ENCODE measurements at regions not wholly inside any gene's neighbourhood (a gene's known extent, or its start where the extent isn't known, plus 50 kb on each side); places are given as distances from the start of the nearest gene placed in this dataset.

- H3K36me3 ChIP-seq (replicated peaks in 1 of 2; ENCODE audit: control insufficient read depth in 1 of 2, insufficient read depth in 2 of 2, low read length in 1 of 2) = no peaks in the 10 kb centered on the region
- no peaks in the 10 kb centered on the region for H3K79me2 ChIP-seq (ENCODE audit: insufficient read depth)
- TF ChIP-seq RCOR1 (IDR thresholded peaks at IDR 0.05; ENCODE audit: low read length) = no peak
- TF ChIP-seq CHD2 (IDR thresholded peaks at IDR 0.05; ENCODE audit: low read length, partially characterized antibody) = no peak
- TF ChIP-seq JUND (IDR thresholded peaks at IDR 0.05) = no peak
- TF ChIP-seq FOSL2 (IDR thresholded peaks at IDR 0.05; ENCODE audit: borderline replicate concordance, low read depth) = no peak
- TF ChIP-seq TAF1 (IDR thresholded peaks at IDR 0.05; ENCODE audit: borderline replicate concordance, low read depth, low read length) = no peak
- TF ChIP-seq IRF3 (IDR thresholded peaks at IDR 0.05; ENCODE audit: low read depth, low read length) = no peak
- TF ChIP-seq EP300 (IDR thresholded peaks at IDR 0.05; ENCODE audit: borderline replicate concordance in 1 of 2, low read depth in 1 of 2, low read length in 1 of 2) = no peak
- no peak for TF ChIP-seq REST (IDR thresholded peaks at IDR 0.05; ENCODE audit: low read depth, low read length)
- no peak for TF ChIP-seq ELF1 (IDR thresholded peaks at IDR 0.05)
- no peak for TF ChIP-seq EZH2phosphoT487 (IDR thresholded peaks at IDR 0.05; ENCODE audit: borderline replicate concordance, low read depth)
- TF ChIP-seq RXRA (IDR thresholded peaks at IDR 0.05; ENCODE audit: borderline replicate concordance, low read depth) = no peak
- no peak for TF ChIP-seq NRF1 (IDR thresholded peaks at IDR 0.05; ENCODE audit: low read depth, low read length)
- no peak for TF ChIP-seq CTCF (IDR thresholded peaks at IDR 0.05)
- no peak for TF ChIP-seq FOXJ3 (CRISPR knock-in tag; IDR thresholded peaks at IDR 0.05)
- no peak for TF ChIP-seq SMC3 (IDR thresholded peaks at IDR 0.05; ENCODE audit: low read depth, low read length)
- TF ChIP-seq PBX3 (IDR thresholded peaks at IDR 0.05) = no peak
- no peak for TF ChIP-seq USF2 (IDR thresholded peaks at IDR 0.05; ENCODE audit: borderline replicate concordance, low read depth, low read length)
- no peak overlapping the region for H3K4me3 ChIP-seq (ENCODE audit: low read depth in 2 of 2, low read length in 1 of 2)
- no peak for DNase-seq
- WGBS (ENCODE audit: low lambda C conversion rate) = 70% methylated on average over 5 of the region's 12 CpGs
- H3K4me2 ChIP-seq = no peak overlapping the region
- no peak overlapping the region for H2AFZ ChIP-seq (ENCODE audit: low read depth)
- H3K9me2 ChIP-seq = no peaks in the 10 kb centered on the region
- no peaks in the 10 kb centered on the region for H4K20me1 ChIP-seq (ENCODE audit: insufficient read depth)
- no peaks in the 10 kb centered on the region for H3K27me3 ChIP-seq (ENCODE audit: insufficient read depth)
- ChIA-PET CTCF (no interaction called here), POLR2A (no interaction called here)
- no peak overlapping the region for H3K27ac ChIP-seq (ENCODE audit: low read depth in 2 of 2, low read length in 1 of 2)
- no peak overlapping the region for H3K9ac ChIP-seq
- no peaks in the 10 kb centered on the region for H3F3A ChIP-seq (replicated peaks; ENCODE audit: insufficient read depth)
- no peaks in the 10 kb centered on the region for H3K4me1 ChIP-seq (ENCODE audit: control insufficient read depth in 1 of 2, insufficient read depth in 2 of 2, low read depth in 1 of 2, low read length in 1 of 2)
- no peaks in the 10 kb centered on the region for H3K9me3 ChIP-seq
Measured at GRCh38 chr11:70807195-70807543, 408.8 kb downstream of the CTTN start.

Data from SK-N-SH (cell line).